ENCODE measurements at regions not wholly inside any gene's neighbourhood (a gene's known extent, or its start where the extent isn't known, plus 50 kb on each side); places are given as distances from the start of the nearest gene placed in this dataset.
"Not testable (repeated sequence)": the region's sequence is repeated elsewhere in the genome, so short reads cannot be mapped to it uniquely, and the experiment has no call there.

DNA sequence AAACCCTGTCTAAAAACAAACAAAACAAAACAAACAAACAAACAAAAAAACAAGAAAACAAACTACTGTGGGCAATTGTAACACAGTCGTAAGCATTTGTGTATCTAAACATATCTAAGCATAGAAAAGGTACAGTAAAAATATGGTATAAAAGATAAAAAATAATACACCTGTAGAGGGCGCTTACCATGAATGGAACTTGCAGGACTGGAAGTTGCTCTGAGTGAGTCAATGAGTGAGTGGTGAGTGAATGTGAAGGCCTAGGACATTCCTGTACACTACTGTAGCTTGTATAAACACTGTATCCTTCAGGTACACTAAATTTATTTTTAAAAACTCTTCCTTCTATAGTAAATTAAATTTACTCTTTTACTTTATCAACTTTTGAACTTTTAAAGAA is 332.0 kb downstream of the ZNF248 start:
- not testable (repeated sequence) for TF ChIP-seq FOXM1 (IDR thresholded peaks at IDR 0.05; ENCODE audit: borderline replicate concordance); FOXK2 (IDR thresholded peaks at IDR 0.05)
